ENCODE measurements at regions not wholly inside any gene's neighbourhood (a gene's known extent, or its start where the extent isn't known, plus 50 kb on each side); places are given as distances from the start of the nearest gene placed in this dataset.

- no peaks in the 10 kb centered on the region for H3K36me3 ChIP-seq
- H3K4me3 ChIP-seq (replicated peaks in 1 of 3), result no peak overlapping the region
- TF ChIP-seq CTCF (IDR thresholded peaks at IDR 0.05) (no peak), POLR2A (IDR thresholded peaks at IDR 0.05) (no peak)
- WGBS, 2 donors, result 78 to 82% methylated on average over 2 to 6 of the region's 7 CpGs
- H3K4me1 ChIP-seq, result no peaks in the 10 kb centered on the region
- no peaks in the 10 kb centered on the region for H3K27me3 ChIP-seq
- intact Hi-C loops (cut with DNase I), result no loop called here
- no peak overlapping the region for H3K27ac ChIP-seq
- no peak for DNase-seq
- H3K9me3 ChIP-seq, result no peaks in the 10 kb centered on the region
Measured at GRCh38 chr4:117691572-117692351, 342.5 kb upstream of the NDST3 start.

GRCh38 chr4:117692538-117692937 is 341.7 kb upstream of the NDST3 start:
- Histone ChIP-seq H3K9me3 (no peaks in the 10 kb centered on the region), H3K36me3 (no peaks in the 10 kb centered on the region), H3K27me3 (no peaks in the 10 kb centered on the region), H3K27ac (no peak overlapping the region), H3K4me3 (replicated peaks in 1 of 3) (no peak overlapping the region), H3K4me1 (no peaks in the 10 kb centered on the region)
- no peak for DNase-seq
- intact Hi-C loops (cut with DNase I), result no loop called here
- 80% methylated on average over 1 of the region's 1 CpG for WGBS, 2 donors
- TF ChIP-seq CTCF (IDR thresholded peaks at IDR 0.05) (no peak), POLR2A (IDR thresholded peaks at IDR 0.05) (no peak)

DNA sequence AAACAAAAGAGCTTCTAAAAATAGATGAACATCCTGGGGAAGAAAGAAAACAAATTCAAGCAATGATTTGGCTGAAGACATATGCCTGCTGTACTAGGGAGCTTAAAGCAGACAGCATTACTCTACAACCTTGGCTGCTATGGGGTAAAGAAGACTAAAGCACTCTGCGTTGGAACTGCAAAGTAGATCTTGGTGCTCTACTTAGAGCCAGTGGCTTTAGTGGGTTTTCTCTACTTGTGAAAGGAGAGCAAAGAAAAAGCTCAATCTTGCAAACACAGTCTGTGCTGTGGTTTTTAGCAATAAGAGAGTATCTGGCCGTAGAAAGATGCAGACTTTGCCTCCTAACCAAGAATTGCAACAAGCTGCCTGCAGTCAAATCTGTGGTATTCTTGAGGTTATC is 334.7 kb upstream of the NDST3 start:
- H3K27ac ChIP-seq, result no peak overlapping the region
- H3K9me3 ChIP-seq, result no peaks in the 10 kb centered on the region
- DNase-seq, result no peak
- WGBS, 2 donors, result 71 to 76% methylated on average over 2 of the region's 2 CpGs
- intact Hi-C loops (cut with DNase I), result no loop called here
- no peaks in the 10 kb centered on the region for H3K36me3 ChIP-seq
- no peaks in the 10 kb centered on the region for H3K27me3 ChIP-seq
- no peak for TF ChIP-seq POLR2A (IDR thresholded peaks at IDR 0.05)
- TF ChIP-seq CTCF (IDR thresholded peaks at IDR 0.05), result no peak
- no peak overlapping the region for H3K4me3 ChIP-seq (replicated peaks in 1 of 3)
- no peaks in the 10 kb centered on the region for H3K4me1 ChIP-seq

DNA sequence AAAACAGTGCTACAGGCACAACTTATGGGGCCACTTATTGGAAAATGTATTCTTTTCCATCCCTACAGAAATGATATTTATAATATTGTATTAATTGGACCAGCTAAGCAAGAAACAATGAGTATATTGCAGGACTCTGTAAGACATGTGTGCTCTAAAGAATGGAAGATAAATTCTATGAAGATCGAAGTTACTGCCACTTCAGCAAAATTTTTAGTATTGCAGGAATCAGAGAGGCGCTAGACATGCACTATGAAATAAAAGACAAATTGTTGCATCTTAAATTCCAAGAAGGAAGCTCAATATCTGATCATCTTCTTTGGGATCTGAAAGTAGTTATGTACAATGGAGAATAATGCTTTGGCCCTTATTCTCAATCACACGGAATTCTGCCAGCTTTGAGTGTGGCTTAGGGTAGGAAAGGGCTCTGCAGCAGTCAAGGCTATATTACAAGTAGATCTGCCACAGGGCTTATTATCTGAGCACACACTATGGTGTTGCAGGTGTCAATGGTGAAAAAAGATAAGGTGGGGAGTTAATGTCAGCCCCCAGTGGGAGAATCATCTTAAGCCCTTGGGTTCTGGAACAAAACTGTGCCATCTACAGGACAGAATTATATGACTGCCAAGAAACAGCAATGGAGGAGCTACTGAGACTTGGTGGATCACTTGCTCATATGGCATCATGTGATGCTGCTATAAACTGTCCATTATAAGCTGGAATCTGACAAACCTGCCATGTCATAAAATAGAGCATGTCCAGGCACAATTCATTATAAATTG is 334.0 kb upstream of the NDST3 start:
- no peaks in the 10 kb centered on the region for H3K36me3 ChIP-seq
- intact Hi-C loops (cut with DNase I), result no loop called here
- H3K9me3 ChIP-seq, result no peaks in the 10 kb centered on the region
- WGBS, 2 donors, result 86 to 89% methylated on average over 3 of the region's 3 CpGs
- no peak overlapping the region for H3K4me3 ChIP-seq (replicated peaks in 1 of 3)
- H3K27me3 ChIP-seq, result no peaks in the 10 kb centered on the region
- TF ChIP-seq POLR2A (IDR thresholded peaks at IDR 0.05) (no peak), CTCF (IDR thresholded peaks at IDR 0.05) (no peak)
- H3K27ac ChIP-seq, result no peak overlapping the region
- DNase-seq, result no peak
- no peaks in the 10 kb centered on the region for H3K4me1 ChIP-seq

DNA sequence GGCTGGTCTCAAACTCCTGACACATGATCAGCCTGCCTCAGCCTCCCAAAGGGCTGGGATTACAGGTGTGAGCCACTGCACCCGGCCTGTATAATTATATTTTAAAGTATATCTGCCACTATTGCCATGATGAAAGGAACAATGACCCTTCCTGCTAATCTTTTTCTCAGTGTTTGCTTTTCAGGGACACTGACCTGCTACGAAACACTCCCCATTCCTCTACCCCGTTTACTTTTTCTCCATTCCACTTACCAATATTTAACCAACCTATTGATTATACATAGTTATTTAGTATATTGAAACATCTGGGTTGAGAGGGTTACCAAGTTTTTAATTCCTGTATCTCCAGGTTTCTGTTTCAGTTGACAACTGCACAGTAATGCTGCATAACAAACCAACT is 331.9 kb upstream of the NDST3 start:
- TF ChIP-seq POLR2A (IDR thresholded peaks at IDR 0.05), result no peak
- no peak for TF ChIP-seq CTCF (IDR thresholded peaks at IDR 0.05)
- intact Hi-C loops (cut with DNase I), result no loop called here

More for the DNA sequence above, 331.9 kb upstream of the NDST3 start:
- Histone ChIP-seq H3K4me3 (replicated peaks in 1 of 3) (no peak overlapping the region), H3K36me3 (no peaks in the 10 kb centered on the region), H3K27me3 (no peaks in the 10 kb centered on the region), H3K27ac (no peak overlapping the region), H3K4me1 (no peaks in the 10 kb centered on the region), H3K9me3 (no peaks in the 10 kb centered on the region)
- 78 to 83% methylated on average over 3 of the region's 3 CpGs for WGBS, 2 donors
- DNase-seq, result no peak
